HEK293 (cell line): ENCODE measurements at regions not wholly inside any gene's neighbourhood (a gene's known extent, or its start where the extent isn't known, plus 50 kb on each side); places are given as distances from the start of the nearest gene placed in this dataset.

Source experiments
- ATF2 ChIP-seq: fragments of 450-650 bp; formaldehyde crosslinking; IDR thresholded peaks from 2 replicates; pipeline ENCODE4 v1.5.1; 2016; ENCODE audit warnings: missing biosample characterization, missing genetic modification characterization, low read depth
- CTCF ChIP-seq: fragments of 450-650 bp; formaldehyde crosslinking; IDR thresholded peaks from 2 replicates; pipeline ENCODE4 v1.5.1; 2016; ENCODE audit warnings: missing biosample characterization, missing genetic modification characterization
- HOXD13 ChIP-seq: sonication (generic); formaldehyde crosslinking; IDR thresholded peaks from 2 replicates; pipeline ENCODE4 v1.8.0; 2022; ENCODE audit warnings: missing genetic modification reagents, borderline replicate concordance
- SCRT2 ChIP-seq: fragments of 450-650 bp; formaldehyde crosslinking; IDR thresholded peaks from 2 replicates; pipeline ENCODE4 v1.5.1; 2016; ENCODE audit warnings: missing biosample characterization, missing genetic modification characterization
- ZNF114 ChIP-seq: fragments of 450-650 bp; formaldehyde crosslinking; IDR thresholded peaks from 2 replicates; pipeline ENCODE4 v1.5.0; 2017; ENCODE audit warnings: missing biosample characterization, missing genetic modification characterization
- ZNF776 ChIP-seq: fragments of 450-650 bp; formaldehyde crosslinking; IDR thresholded peaks from 2 replicates; pipeline ENCODE4 v1.5.0; 2017; ENCODE audit warnings: missing biosample characterization, missing genetic modification characterization, borderline replicate concordance
- ZNF792 ChIP-seq: fragments of 450-650 bp; formaldehyde crosslinking; IDR thresholded peaks from 2 replicates; pipeline ENCODE4 v1.5.1; 2016; ENCODE audit warnings: missing biosample characterization, missing genetic modification characterization
- TF ChIP-seq, protein P1 (sequence below): fragments of 450-650 bp; formaldehyde crosslinking; IDR thresholded peaks from 2 replicates; pipeline ENCODE4 v1.5.1; 2016; ENCODE audit warnings: missing biosample characterization, missing genetic modification characterization

DNA sequence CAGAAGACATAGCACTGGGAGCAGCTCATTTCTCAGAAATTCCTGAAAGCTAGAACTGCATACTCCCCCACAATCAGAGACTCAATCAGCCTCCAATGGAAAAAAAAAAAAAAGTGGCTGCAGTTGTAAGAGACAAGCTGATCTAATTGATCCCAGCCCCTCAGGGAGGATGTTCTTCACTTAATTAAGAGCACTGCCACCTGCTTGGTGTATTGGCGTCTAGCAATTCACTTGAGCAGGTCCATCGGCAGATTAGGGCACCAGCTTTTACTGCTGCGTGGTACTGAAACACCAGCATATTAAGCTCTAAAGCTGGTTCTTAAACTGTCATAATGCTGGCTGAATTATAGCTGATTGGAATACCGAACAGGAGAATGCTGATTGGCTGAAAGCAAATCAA, 1890.1 kb upstream of the WWC1 start:
- TF ChIP-seq CTCF (tag by site-specific recombination) = no peak
- TF ChIP-seq SCRT2 = no peak
- TF ChIP-seq ATF2 (tag by site-specific recombination) = no peak
- no peak for TF ChIP-seq ZNF792 (tag by site-specific recombination)
- TF ChIP-seq, protein P1, sequence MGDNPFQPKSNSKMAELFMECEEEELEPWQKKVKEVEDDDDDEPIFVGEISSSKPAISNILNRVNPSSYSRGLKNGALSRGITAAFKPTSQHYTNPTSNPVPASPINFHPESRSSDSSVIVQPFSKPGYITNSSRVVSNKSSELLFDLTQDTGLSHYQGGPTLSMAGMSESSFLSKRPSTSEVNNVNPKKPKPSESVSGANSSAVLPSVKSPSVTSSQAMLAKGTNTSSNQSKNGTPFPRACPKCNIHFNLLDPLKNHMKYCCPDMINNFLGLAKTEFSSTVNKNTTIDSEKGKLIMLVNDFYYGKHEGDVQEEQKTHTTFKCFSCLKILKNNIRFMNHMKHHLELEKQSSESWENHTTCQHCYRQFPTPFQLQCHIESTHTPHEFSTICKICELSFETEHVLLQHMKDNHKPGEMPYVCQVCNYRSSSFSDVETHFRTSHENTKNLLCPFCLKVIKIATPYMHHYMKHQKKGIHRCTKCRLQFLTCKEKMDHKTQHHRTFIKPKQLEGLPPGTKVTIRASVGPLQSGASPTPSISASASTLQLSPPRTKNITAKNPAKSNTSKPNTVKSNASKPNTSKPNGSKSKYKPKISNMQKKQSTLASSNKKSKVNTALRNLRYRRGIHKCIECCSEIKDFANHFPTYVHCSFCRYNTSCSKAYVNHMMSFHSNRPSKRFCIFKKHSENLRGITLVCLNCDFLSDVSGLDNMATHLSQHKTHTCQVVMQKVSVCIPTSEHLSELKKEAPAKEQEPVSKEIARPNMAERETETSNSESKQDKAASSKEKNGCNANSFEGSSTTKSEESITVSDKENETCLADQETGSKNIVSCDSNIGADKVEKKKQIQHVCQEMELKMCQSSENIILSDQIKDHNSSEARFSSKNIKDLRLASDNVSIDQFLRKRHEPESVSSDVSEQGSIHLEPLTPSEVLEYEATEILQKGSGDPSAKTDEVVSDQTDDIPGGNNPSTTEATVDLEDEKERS (tag by site-specific recombination) = no peak
- no peak for TF ChIP-seq HOXD13 (CRISPR knock-in tag)
- no peak for TF ChIP-seq ZNF776
- TF ChIP-seq ZNF114 (tag by site-specific recombination) = no peak
